CD4-positive, alpha-beta T cell treated with Interleukin-6 at 100 ng/mL for 8 hours (primary cell): ENCODE measurements at regions not wholly inside any gene's neighbourhood (a gene's known extent, or its start where the extent isn't known, plus 50 kb on each side); places are given as distances from the start of the nearest gene placed in this dataset.

ENCODE experiments used
- DNase-seq: peaks from one replicate; pipeline ENCODE4 v3.0.0-alpha.2; 2020; ENCODE audit warnings: mixed read lengths, low spot score

GRCh38 chr7:52980129-52980528 lies 55.3 kb upstream of the POM121L12 start:
- DNase-seq, result no peak

- no peak for DNase-seq
Observed at GRCh38 chr7:52973126-52973525, 62.3 kb upstream of the POM121L12 start.

GRCh38 chr7:52962402-52963076 lies 72.9 kb upstream of the POM121L12 start:
- DNase-seq, result no peak

DNA sequence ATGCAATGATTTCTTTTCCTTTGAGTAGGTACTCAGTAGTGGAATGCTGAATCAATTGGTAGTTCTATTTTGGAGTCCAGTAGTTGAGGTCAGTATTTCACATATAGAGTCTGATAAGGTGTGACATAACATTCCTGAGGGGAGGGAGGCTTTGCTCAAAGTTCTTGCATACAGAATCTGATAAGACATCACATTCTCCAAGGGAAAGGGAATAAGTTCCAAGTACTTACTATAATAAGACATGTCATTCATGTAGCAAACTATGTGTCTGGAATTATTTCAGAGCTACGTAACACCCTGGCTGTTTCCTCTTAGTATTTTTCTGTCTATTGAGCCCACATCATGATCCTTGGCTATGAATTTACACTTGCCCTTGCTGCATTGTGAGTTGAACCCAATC lies 74.3 kb upstream of the POM121L12 start:
- no peak for DNase-seq

- no peak for DNase-seq
Observed at GRCh38 chr7:52959878-52960660, 75.4 kb upstream of the POM121L12 start.

DNA sequence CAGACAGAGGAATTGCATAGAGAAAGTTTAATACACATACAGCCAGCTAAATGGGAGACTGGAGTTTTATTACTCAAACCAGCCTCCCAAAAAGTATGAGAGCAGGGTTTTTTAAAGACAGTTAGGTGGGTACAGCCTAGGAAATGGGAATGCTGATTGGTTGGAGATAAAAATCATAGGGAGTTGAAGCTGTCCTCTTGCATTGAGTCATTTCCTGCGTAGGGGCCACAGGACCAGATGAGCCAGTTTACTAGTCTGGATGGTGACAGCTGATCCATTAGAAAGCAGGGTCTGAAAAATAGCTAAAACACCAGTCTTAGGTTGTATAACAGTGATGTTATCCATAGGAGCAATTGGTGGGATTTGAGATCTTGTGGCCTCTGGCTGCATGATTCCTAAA lies 76.1 kb upstream of the POM121L12 start:
- DNase-seq, result no peak

GRCh38 chr7:52958621-52959140 lies 76.8 kb upstream of the POM121L12 start:
- no peak for DNase-seq

- no peak for DNase-seq
Observed at GRCh38 chr7:52956379-52956915, 79.0 kb upstream of the POM121L12 start.

- no peak for DNase-seq
Observed at GRCh38 chr7:52955522-52955921, 79.9 kb upstream of the POM121L12 start.

DNA sequence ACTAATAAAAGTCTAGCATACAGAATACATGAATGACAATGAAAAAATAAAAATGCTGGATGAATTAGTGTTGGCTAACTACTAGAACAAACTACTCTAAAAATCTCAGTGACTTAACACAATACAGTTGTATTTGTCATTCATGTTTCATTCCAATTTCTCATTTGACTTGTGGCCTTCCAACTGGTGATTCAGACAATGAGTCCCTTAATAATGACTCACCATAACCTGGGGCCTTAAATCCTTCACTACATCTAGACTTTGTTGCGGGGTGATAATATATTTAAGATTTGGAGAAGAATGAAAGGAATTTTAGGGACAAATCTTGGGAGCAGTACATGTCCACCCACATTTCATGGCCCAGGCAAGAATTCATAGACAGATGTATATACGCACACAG lies 90.5 kb upstream of the POM121L12 start:
- no peak for DNase-seq

DNA sequence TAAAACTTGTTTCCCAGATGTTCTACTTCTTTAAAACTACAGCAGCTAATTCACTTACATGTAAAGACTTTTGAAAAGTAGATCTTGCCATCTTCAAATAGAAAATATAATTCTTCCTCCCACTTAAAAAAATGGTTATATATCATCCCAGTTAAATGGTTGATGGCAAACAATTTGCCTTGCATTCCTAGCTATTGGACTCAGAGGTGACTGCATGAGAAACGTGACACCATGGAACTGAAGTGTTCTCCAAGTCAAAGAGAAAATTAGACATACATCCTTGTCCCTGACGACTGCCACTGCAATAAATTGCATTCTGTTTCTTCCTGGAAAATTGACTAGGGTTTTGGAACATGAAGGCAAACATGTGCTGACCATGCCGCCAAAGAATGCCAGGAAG lies 95.0 kb upstream of the POM121L12 start:
- DNase-seq, result no peak

DNA sequence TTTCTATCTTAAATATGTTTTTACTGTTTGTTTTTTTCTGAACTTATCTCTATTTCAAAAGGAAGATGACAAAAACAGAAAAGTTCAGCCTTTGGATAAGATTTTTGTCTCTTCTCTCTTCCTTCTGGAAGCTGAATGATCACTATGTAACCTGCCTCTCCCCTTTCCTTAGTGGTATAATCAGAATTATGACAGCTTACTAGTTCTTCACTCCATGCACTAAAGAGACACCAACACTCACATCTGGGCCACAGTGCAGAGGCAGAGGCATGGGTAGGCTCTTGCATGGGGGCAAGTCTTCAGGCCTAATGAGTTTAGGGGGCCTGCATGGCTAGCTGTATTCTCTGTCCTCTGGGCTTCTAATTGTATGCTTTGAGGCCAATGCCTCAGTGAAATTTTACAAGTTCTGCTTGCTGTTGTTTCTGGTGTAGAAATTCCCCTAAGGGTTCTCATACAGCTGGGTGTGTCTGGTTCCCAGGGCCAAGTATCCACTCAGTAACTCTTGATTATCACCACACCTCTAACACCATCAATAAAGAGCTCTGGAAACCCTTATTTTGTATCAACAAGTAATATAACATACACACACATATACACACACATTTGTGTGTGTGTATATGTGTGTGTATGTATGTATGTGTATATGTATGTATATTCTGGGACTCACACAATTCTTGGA lies 96.8 kb upstream of the POM121L12 start:
- DNase-seq, result no peak

- no peak for DNase-seq
Observed at GRCh38 chr7:52936750-52937149, 98.7 kb upstream of the POM121L12 start.

DNA sequence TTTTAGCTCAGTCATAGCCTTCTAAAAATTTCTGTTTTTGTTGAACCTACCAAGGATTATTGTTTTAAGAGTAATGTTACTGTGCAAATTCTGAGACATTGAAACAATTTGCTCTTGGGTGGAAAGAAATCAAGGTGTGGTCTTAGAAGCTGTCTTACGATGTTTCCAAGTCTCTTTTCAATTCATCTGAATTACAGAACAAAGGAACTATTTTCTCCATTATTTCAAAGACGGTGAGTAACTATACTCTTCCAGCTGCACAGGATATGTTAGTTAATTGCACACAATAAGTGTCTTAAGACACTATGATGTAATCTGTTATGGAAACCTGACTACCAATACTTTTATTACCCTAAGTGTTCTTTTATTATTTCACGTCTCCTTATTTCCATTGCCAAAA lies 106.8 kb upstream of the POM121L12 start:
- no peak for DNase-seq

DNA sequence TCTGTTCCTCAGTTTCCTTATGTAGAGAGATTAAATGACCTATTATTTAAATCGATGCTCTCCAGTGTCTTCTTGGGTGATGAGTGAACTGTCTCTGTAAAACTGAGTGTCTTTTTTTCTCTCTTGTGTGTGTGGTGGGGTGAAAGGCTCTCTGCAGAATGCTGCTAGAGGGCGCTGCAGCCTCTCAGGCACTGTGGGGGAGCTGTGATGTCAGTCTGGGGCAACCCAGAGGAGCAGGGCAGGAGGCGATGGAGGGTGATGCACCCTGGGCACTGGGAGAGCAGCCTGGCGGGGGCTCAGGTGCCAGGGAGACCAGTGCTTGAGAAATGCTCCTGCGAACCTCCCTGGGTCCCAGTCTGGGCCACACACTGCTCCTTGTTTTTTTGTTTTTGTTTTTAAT lies 110.1 kb upstream of the POM121L12 start:
- DNase-seq, result no peak

DNA sequence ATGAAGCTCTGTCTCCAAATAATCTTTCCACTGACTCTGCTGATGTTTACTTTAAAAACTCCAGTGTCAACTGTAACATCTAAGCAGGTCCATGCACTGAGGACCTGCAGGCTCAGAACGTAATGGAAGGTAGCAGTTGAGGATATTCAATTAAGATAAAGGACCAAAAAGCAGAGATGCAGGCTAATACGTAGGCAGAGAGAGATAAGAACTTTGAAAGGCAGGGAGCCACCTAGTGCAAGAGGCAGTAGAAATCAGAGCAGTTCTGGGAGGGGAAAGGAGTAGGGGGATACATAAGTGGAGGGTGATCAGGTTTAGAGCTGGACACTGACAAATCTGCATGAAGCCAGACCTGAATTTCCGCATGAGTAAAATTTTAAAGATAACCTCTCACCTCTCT lies 114.5 kb upstream of the POM121L12 start:
- no peak for DNase-seq

DNA sequence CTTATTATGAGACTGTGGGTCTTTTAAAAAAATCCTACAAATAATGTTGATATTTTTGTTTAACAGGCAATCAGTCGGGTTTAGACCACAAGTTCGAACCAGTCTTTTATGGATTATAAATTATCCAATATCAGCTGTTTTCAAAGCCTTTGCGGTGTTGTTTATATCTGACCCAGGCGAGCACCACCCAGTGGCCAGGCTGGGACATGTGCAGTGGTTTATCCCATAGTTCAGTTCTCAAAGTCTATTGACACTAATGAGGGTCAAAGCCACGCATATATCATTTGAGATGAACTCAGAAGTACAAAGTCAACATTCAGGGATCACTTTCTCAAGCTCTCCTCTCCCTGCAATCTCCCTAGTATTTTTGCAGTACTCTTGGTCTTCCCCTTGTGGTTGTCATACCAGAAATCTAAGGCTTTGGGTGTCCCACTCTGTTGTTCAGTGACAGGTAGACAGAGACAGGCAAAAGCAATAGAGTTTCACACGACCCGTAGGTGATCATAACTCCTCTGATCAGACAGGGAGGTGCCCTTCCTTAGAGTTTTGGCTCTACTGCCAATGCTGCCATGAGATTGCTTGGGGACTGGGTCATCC lies 117.4 kb upstream of the POM121L12 start:
- no peak for DNase-seq

- DNase-seq, result no peak
Observed at GRCh38 chr7:52911795-52912194, 123.6 kb upstream of the POM121L12 start.

DNA sequence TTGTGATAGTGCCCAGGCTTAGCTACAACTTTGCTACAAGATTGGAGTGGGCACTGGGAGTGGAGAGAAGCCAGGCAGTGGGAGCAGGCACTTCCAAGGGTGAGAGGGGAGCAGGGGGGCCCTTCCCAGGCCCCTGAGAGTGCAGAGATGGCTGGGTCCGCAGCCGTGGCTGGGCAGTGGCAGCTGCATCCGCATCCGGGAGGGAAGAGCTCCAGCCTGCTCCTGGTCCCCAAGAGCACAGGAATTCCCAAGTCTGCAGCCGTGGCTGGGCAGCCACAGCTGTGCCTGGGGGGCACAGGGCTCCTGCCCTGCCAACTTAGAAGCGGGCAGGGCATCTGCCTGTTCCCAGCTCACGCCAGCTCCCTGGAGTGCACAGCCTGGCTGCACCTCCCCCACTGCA lies 124.1 kb upstream of the POM121L12 start:
- DNase-seq, result no peak

GRCh38 chr7:52909935-52910334 lies 125.5 kb upstream of the POM121L12 start:
- no peak for DNase-seq

GRCh38 chr7:52909131-52909530 lies 126.3 kb upstream of the POM121L12 start:
- DNase-seq, result no peak

DNA sequence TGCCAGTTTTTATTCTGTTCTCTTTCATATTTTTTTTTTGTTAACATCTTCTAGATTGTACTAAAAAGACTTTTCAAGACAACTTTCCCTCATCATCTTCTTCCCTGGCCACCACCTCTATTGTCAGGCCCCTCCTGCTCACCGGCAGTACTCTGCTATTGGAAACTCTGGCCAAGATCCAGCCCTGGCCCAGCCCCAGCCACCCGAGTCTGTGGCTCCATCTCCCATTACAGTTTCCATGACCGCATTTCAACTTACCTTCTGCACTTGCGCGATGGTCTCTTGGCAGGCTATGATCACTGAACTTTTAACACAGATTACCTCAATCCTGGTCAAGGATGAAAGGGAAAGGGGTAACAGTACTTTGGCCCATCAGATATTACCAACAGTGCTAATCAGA lies 137.7 kb upstream of the POM121L12 start:
- no peak for DNase-seq
